Activated CD4-positive, alpha-beta memory T cell treated with anti-CD3 and anti-CD28 coated beads, Interleukin-2, amount 10 ng/mL, durations not matched to agents 7 days and 5 days (primary cell): ENCODE measurements at regions not wholly inside any gene's neighbourhood (a gene's known extent, or its start where the extent isn't known, plus 50 kb on each side); places are given as distances from the start of the nearest gene placed in this dataset.

ENCODE experiments used
- CTCF ChIA-PET: fragments of 350-600 bp; sonication (Branson Sonifier 250); formaldehyde crosslinking; loops from one replicate; lab custom pipeline; 2021; ENCODE audit warnings: antibody characterized with exemption, inconsistent platforms; lab: Charles Lee
- POLR2A ChIA-PET: fragments of 350-600 bp; sonication (Branson Sonifier 250); formaldehyde crosslinking; loops from one replicate; lab custom pipeline; 2021; ENCODE audit warnings: antibody characterized with exemption; lab: Charles Lee
- DNase-seq: peaks from one replicate; pipeline ENCODE4 v3.0.0-alpha.2; 2020
- H3K27ac Mint-ChIP-seq: one replicate; pipeline ENCODE4 v1.8.0; 2021; ENCODE audit warnings: mild to moderate bottlenecking, mixed read lengths
- H3K27me3 Mint-ChIP-seq: one replicate; pipeline ENCODE4 v1.8.0; 2021; ENCODE audit warnings: mixed read lengths
- H3K36me3 Mint-ChIP-seq: one replicate; pipeline ENCODE4 v1.8.0; 2021; ENCODE audit warnings: low read depth, mixed read lengths
- H3K4me1 Mint-ChIP-seq: one replicate; pipeline ENCODE4 v1.8.0; 2021; ENCODE audit warnings: mixed read lengths
- H3K4me3 Mint-ChIP-seq: one replicate; pipeline ENCODE4 v1.8.0; 2021; ENCODE audit warnings: mild to moderate bottlenecking, mixed read lengths
- H3K9me3 Mint-ChIP-seq: one replicate; pipeline ENCODE4 v1.8.0; 2021; ENCODE audit warnings: mixed read lengths

GRCh38 chr14:54278087-54278486 lies 118.7 kb upstream of the CDKN3 start:
- Mint-ChIP-seq H3K27ac (no peak overlapping the region), H3K27me3 (no peaks in the 10 kb centered on the region), H3K9me3 (no peaks in the 10 kb centered on the region), H3K4me3 (no peak overlapping the region), H3K36me3 (no peaks in the 10 kb centered on the region), H3K4me1 (no peaks in the 10 kb centered on the region)
- DNase-seq = no peak
- POLR2A ChIA-PET = no interaction called here
- CTCF ChIA-PET = no interaction called here

GRCh38 chr14:54278665-54279295 lies 118.0 kb upstream of the CDKN3 start:
- H3K27me3 Mint-ChIP-seq = no peaks in the 10 kb centered on the region
- no peaks in the 10 kb centered on the region for H3K9me3 Mint-ChIP-seq
- H3K4me3 Mint-ChIP-seq = no peak overlapping the region
- no peak for DNase-seq
- no peaks in the 10 kb centered on the region for H3K4me1 Mint-ChIP-seq
- no peak overlapping the region for H3K27ac Mint-ChIP-seq
- no peaks in the 10 kb centered on the region for H3K36me3 Mint-ChIP-seq
- CTCF ChIA-PET = interaction anchor here (0.5 kb wide), 1 partner anchor 215 kb away, joined by 4 read pairs; no protein-coding TSS in a partner anchor
- POLR2A ChIA-PET = no interaction called here

- Mint-ChIP-seq H3K9me3 (no peaks in the 10 kb centered on the region), H3K27ac (no peak overlapping the region), H3K27me3 (no peaks in the 10 kb centered on the region), H3K36me3 (no peaks in the 10 kb centered on the region), H3K4me1 (no peaks in the 10 kb centered on the region), H3K4me3 (no peak overlapping the region)
- POLR2A ChIA-PET = no interaction called here
- no peak for DNase-seq
- CTCF ChIA-PET = no interaction called here
These were observed 114.0 kb upstream of the CDKN3 start for GRCh38 chr14:54282849-54283248.

- CTCF ChIA-PET = no interaction called here
- POLR2A ChIA-PET = no interaction called here
- no peak for DNase-seq
- Mint-ChIP-seq H3K36me3 (no peaks in the 10 kb centered on the region), H3K9me3 (no peaks in the 10 kb centered on the region), H3K27me3 (no peaks in the 10 kb centered on the region), H3K4me3 (no peak overlapping the region), H3K4me1 (no peaks in the 10 kb centered on the region), H3K27ac (no peak overlapping the region)
These were observed 111.8 kb upstream of the CDKN3 start for GRCh38 chr14:54285030-54285429.

GRCh38 chr14:54291491-54292191 lies 105.2 kb upstream of the CDKN3 start:
- ChIA-PET CTCF (interaction anchor here (1.3 kb wide), 1 partner anchor 56 kb away, joined by 3 read pairs; no protein-coding TSS in a partner anchor), POLR2A (no interaction called here)
- peaks cover 22% of the 10 kb centered on the region for H3K27me3 Mint-ChIP-seq
- H3K4me3 Mint-ChIP-seq = no peak overlapping the region
- no peak overlapping the region for H3K27ac Mint-ChIP-seq
- H3K4me1 Mint-ChIP-seq = no peaks in the 10 kb centered on the region
- no peak for DNase-seq
- no peaks in the 10 kb centered on the region for H3K36me3 Mint-ChIP-seq
- H3K9me3 Mint-ChIP-seq = no peaks in the 10 kb centered on the region

- DNase-seq = no peak
- peaks cover 34% of the 10 kb centered on the region for H3K27me3 Mint-ChIP-seq
- no peak overlapping the region for H3K27ac Mint-ChIP-seq
- H3K4me1 Mint-ChIP-seq = no peaks in the 10 kb centered on the region
- no peak overlapping the region for H3K4me3 Mint-ChIP-seq
- no peaks in the 10 kb centered on the region for H3K9me3 Mint-ChIP-seq
- no peaks in the 10 kb centered on the region for H3K36me3 Mint-ChIP-seq
- CTCF ChIA-PET = no interaction called here
- POLR2A ChIA-PET = no interaction called here
These were observed 102.0 kb upstream of the CDKN3 start for GRCh38 chr14:54294802-54295201.

GRCh38 chr14:54299410-54300363 lies 97.1 kb upstream of the CDKN3 start:
- Mint-ChIP-seq H3K27me3 (peaks cover 26% of the 10 kb centered on the region), H3K36me3 (no peaks in the 10 kb centered on the region), H3K4me1 (no peaks in the 10 kb centered on the region), H3K4me3 (no peak overlapping the region), H3K27ac (no peak overlapping the region), H3K9me3 (no peaks in the 10 kb centered on the region)
- ChIA-PET CTCF (no interaction called here), POLR2A (no interaction called here)
- DNase-seq = no peak

GRCh38 chr14:54300881-54301280 lies 95.9 kb upstream of the CDKN3 start:
- Mint-ChIP-seq H3K9me3 (no peaks in the 10 kb centered on the region), H3K36me3 (no peaks in the 10 kb centered on the region), H3K4me3 (no peak overlapping the region), H3K4me1 (no peaks in the 10 kb centered on the region), H3K27me3 (peaks cover 21% of the 10 kb centered on the region), H3K27ac (no peak overlapping the region)
- DNase-seq = no peak
- ChIA-PET POLR2A (no interaction called here), CTCF (no interaction called here)

- CTCF ChIA-PET = no interaction called here
- POLR2A ChIA-PET = no interaction called here
- H3K27me3 Mint-ChIP-seq = peaks cover 20% of the 10 kb centered on the region
These were observed 95.4 kb upstream of the CDKN3 start for GRCh38 chr14:54301359-54301758.

GRCh38 chr14:54306806-54307205 lies 90.0 kb upstream of the CDKN3 start:
- H3K4me3 Mint-ChIP-seq = no peak overlapping the region
- POLR2A ChIA-PET = no interaction called here
- CTCF ChIA-PET = no interaction called here
- peaks cover 3% of the 10 kb centered on the region for H3K27me3 Mint-ChIP-seq
- no peaks in the 10 kb centered on the region for H3K36me3 Mint-ChIP-seq
- H3K9me3 Mint-ChIP-seq = no peaks in the 10 kb centered on the region
- no peaks in the 10 kb centered on the region for H3K4me1 Mint-ChIP-seq
- no peak for DNase-seq
- H3K27ac Mint-ChIP-seq = no peak overlapping the region

More at GRCh38 chr14:54301359-54301758, 95.4 kb upstream of the CDKN3 start:
- Mint-ChIP-seq H3K36me3 (no peaks in the 10 kb centered on the region), H3K4me3 (no peak overlapping the region), H3K9me3 (no peaks in the 10 kb centered on the region), H3K27ac (no peak overlapping the region), H3K4me1 (no peaks in the 10 kb centered on the region)
- DNase-seq = no peak

- Mint-ChIP-seq H3K9me3 (no peaks in the 10 kb centered on the region), H3K27ac (no peak overlapping the region), H3K4me3 (no peak overlapping the region), H3K4me1 (no peaks in the 10 kb centered on the region), H3K36me3 (no peaks in the 10 kb centered on the region), H3K27me3 (peaks cover 3% of the 10 kb centered on the region)
- DNase-seq = no peak
- ChIA-PET POLR2A (no interaction called here), CTCF (no interaction called here)
These were observed 87.2 kb upstream of the CDKN3 start for GRCh38 chr14:54309615-54310014.

- ChIA-PET CTCF (interaction anchor here (1.2 kb wide), 1 partner anchor 18 kb away, joined by 3 read pairs; no protein-coding TSS in a partner anchor), POLR2A (no interaction called here)
- no peak for DNase-seq
- Mint-ChIP-seq H3K9me3 (no peaks in the 10 kb centered on the region), H3K27me3 (peaks cover 2% of the 10 kb centered on the region), H3K27ac (no peak overlapping the region), H3K4me3 (no peak overlapping the region), H3K4me1 (no peaks in the 10 kb centered on the region), H3K36me3 (no peaks in the 10 kb centered on the region)
These were observed 86.5 kb upstream of the CDKN3 start for GRCh38 chr14:54310151-54310850.
